GM21390 (cell line): ENCODE measurements at regions not wholly inside any gene's neighbourhood (a gene's known extent, or its start where the extent isn't known, plus 50 kb on each side); places are given as distances from the start of the nearest gene placed in this dataset.
A peak's percentile ranks its signal among the peaks of the same experiment; 100 is the strongest.

ENCODE experiments used
- ATAC-seq: cut with Tn5 transposase; IDR thresholded peaks from one replicate; pipeline ENCODE4 v1.9.1; 2021; ENCODE audit not compliant: unreplicated experiment

- ATAC-seq = no peak
Measured at GRCh38 chr5:109533751-109534272, 124.0 kb upstream of the PJA2 start.

- ATAC-seq = no peak
Measured at GRCh38 chr5:109532773-109533364, 123.1 kb upstream of the PJA2 start.

DNA sequence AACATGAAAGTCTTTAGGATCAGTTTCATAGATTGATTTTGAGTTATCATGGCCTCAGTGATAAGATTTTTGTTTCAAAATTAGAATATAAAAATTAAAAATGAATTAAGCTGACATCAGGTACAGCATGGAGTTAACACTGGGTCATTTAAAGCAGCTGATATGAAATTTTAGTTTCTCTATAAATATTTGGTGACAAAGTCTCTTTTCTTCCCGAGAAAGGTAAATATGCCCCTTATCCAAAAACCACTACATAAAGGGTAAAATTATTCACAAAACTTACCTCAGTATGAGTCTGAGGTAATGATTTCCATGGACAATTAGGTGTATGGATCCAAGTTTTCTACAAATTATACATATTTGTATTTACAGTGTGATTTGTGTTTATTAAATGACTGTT lies 121.5 kb upstream of the PJA2 start:
- no peak for ATAC-seq

DNA sequence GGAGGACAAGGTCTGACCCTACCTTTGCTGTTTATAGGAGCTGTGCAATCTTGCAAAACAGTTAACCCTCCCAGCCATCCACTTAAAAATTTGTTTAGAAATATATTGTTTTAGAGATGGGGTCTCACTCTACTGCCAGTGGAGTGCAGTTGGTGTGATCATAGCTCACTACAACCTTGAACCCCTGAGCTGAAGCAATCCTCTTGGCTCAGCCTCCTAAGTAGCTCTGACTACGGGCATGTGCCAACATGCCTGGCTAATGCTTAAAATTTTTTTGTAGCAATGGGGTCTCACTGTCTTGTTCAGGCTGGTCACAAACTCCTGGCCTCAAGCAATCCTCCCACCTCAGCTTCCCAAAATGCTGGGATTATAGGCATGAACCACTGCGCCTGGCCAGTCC lies 120.2 kb upstream of the PJA2 start:
- ATAC-seq = no peak

- ATAC-seq = no peak
Measured at GRCh38 chr5:109529520-109529919, 119.7 kb upstream of the PJA2 start.

DNA sequence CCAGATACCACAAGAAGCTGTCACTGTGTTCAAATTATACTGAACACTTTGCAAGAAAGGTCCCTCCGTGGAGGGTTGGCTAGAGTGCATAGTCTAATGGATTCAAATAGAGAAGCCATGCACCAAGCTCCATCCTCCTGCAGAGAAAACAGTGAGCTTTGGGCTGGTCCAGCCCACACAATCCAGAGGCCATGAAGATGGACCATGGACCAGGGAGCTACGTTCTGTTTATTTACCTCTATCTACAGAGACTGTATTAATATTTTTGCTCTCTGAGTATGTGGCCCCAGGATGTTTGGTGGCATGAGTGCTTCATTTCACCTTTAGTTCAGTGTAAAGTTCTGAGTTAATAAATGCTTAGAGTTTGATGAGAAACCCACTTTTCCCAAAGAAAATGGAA lies 114.8 kb upstream of the PJA2 start:
- no peak for ATAC-seq

- ATAC-seq = no peak
Measured at GRCh38 chr5:109524026-109524425, 114.3 kb upstream of the PJA2 start.

DNA sequence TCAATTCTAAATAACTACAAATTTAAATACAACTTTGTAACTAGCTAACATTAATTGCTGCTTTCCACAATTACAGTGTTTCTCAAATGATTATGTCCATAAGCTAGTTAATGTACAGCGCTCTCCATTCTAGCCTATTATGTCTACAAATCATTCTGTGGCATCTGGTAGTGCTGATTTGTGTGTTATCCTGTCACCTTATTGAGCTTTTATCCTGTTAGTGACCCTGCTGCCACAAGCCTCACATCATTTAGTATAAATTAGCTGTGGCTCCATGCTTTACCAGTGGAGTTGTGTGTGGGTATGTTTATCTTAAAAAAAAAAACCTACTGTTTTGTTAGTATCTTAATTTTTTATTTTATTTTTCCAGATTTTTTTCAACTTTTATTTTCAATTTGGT lies 112.6 kb upstream of the PJA2 start:
- ATAC-seq = no peak

GRCh38 chr5:109519416-109519815 lies 109.6 kb upstream of the PJA2 start:
- ATAC-seq = no peak

GRCh38 chr5:109516390-109516789 lies 106.6 kb upstream of the PJA2 start:
- ATAC-seq = no peak

- no peak for ATAC-seq
Measured at GRCh38 chr5:109511980-109512734, 102.4 kb upstream of the PJA2 start.

DNA sequence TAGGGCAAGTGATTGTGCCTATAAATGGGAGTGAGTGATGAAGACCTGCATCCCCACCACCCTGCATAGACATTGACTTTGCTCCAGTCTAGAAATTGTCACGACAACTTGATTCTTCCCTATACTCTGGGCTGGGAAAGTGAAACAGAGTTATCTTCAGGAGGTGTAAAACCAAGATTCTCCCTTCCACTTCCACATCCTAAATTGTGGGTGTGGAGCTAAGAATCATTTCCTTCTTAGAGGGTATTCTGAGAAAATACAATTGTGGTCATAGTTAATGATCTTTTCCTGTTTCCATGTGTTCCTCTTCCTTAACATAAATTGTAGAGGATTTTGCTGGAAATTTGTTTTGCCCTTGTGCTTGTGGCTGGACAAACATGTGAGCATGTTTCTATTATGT lies 96.8 kb upstream of the PJA2 start:
- no peak for ATAC-seq

- no peak for ATAC-seq
Measured at GRCh38 chr5:109496112-109496511, 86.3 kb upstream of the PJA2 start.

DNA sequence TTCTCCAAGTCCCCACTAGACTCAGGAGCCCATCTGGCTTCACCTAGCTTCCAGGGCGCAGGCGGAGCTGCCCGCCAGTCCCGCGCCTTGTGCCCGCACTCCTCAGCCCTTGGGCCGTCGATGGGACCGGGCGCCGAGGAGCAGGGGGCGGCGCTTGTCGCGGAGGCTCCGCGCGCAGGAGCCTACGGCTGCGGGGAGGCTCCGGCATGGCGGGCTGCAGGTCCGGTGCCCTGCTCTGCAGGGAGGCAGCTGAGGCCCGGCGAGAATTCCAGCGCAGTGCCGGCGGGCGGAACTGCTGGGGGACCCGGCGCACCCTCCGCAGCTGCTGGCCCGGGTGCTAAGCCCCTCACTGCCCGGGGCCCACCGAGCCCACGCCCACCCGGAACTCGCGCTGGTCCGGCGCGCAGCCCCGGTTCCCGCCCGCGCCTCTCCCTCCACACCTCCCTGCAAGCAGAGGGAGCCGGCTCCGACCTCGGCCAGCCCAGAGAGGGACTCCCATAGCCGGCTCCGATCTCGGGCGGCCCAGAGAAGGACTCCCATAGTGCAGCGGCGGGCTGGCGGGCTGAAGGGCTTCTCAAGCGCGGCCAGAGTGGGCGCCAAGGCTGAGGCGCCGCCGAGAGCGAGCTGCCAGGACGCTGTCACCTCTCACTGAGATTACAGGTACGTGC lies 78.1 kb upstream of the PJA2 start:
- ATAC-seq = no peak

- no peak for ATAC-seq
Measured at GRCh38 chr5:109486200-109486804, 76.5 kb upstream of the PJA2 start.

DNA sequence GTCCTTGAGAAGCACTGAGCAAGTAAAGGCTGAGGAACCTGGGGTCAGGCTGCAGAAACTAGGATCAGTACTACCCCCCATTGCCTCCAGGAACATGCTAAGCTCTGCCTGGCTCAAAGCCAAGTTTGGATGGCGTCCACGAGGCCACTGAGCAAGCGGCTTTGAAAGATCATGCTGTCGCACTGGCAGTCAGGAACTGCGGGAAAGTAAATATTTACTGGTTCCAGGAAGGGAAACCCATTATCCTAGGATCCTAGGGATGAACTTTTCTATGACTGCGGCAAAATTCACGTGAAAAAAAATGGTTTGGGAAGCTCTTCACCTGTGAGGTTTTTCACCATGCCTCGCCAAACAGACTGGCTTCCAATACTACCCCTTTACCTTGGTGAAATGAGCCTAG lies 75.3 kb upstream of the PJA2 start:
- ATAC-seq = no peak

GRCh38 chr5:109484597-109484996 lies 74.8 kb upstream of the PJA2 start:
- no peak for ATAC-seq

DNA sequence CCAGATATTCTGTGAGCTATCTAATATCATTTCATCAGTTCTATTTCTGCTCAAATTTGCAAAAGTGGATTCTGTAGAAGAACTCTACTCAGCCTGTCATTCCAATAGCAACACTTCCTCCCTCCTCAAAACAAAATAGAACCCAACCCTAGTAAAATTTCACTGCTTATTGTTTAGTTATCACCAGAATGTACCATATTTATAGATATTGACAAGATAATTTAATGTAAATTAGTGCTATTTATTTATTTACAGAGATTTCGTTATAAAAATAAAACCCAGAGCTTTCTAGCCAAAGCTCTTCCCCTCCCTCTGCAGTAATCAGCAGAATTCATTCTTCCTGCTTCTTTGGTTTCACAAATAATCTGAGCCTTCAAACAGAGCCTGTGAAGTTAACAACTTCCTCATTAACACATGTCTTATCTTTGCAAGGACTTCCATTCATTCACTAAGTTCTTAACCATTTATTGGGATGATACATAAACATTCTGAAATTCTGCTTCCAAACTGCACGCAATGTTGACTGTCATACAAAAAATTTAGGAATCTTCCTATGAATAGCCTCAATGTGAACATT lies 73.7 kb upstream of the PJA2 start:
- ATAC-seq = no peak

DNA sequence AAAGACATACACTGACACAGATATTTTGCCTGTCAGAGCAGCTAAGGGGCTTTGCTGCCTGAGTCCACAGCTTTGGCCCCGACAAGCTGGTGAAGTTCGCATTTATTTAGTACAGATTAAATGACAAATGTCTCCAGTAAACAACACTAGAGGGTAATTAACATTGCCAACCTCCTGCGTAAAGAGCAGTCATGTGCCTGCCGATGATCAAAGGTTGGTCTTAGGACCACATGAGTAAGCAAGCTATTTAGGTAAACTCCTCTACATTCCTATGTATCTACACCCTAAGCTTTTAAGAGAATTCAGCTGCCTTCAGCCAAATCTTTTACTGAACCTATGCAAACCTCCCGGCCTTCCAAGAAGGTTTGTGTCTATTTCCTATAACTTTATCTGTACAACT lies 73.0 kb upstream of the PJA2 start:
- ATAC-seq = no peak

DNA sequence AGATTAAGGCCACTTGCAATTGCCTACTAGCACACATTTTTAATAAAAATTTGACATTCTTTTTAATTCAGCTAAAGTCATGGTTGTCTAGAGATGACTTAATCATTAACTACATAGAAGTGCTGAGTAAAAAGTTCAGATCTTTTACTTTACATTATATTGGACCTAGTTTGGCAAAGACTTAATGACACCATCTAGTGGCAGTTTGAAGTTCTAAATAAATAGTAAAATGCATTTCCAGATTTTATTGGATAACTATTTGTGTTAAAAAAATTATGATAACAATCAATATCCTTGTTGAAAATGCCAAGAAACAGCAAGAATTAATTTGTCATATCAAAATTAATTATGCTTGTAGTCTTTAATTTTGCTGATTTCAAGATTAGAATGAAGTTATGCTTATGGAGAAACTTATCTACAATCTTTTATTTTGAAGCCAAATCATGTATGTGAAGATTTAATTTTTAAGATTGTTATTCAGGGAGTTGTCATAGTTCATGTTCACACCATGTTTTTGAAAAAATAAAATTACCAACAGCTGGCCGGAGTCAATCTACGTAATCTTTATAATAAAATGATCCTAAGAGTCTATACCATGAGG lies 69.6 kb upstream of the PJA2 start:
- ATAC-seq = peak; percentile 61

GRCh38 chr5:109478830-109479229 lies 69.1 kb upstream of the PJA2 start:
- no peak for ATAC-seq
